Fibroblast of lung (primary cell): ENCODE measurements at regions not wholly inside any gene's neighbourhood (a gene's known extent, or its start where the extent isn't known, plus 50 kb on each side); places are given as distances from the start of the nearest gene placed in this dataset.

Source experiments
- EZH2 ChIP-seq: IDR thresholded peaks from 2 replicates; pipeline ENCODE4 v1.5.1; 2012; ENCODE audit warnings: low read length, control low read depth, mild to moderate bottlenecking; ENCODE audit errors: missing control alignments
- TF ChIP-seq, protein P1 (sequence below), 2 donors: IDR thresholded peaks in 1 of 2; conservative IDR thresholded peaks in 1 of 2; 1 replicate in 1 of 2; 2 replicates in 1 of 2; pipeline ENCODE4 v1.5.1; 2011 to 2012; ENCODE audit warnings: low read length in 2 of 2, control low read depth in 1 of 2, inconsistent platforms in 1 of 2, low read depth in 1 of 2, mild to moderate bottlenecking in 1 of 2

DNA sequence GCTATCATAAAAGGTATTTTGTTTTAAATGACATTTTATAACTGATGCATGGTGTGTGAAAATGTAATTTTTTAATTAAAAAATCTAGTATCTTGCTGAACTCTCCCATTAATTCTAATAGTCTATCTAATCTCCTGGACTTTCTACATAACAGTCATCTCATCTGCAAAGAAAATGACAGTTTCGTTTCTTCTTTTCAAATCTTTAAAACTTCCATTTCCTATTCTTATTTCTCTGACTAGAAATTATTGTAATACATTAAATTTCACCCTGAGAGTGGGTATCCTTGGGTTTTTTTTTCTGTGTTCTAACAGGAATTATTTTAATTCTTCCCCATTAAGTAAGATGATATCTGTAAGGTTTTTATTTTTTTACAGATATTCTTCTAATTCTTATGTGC is 120.1 kb downstream of the KCNF1 start:
- TF ChIP-seq, protein P1, sequence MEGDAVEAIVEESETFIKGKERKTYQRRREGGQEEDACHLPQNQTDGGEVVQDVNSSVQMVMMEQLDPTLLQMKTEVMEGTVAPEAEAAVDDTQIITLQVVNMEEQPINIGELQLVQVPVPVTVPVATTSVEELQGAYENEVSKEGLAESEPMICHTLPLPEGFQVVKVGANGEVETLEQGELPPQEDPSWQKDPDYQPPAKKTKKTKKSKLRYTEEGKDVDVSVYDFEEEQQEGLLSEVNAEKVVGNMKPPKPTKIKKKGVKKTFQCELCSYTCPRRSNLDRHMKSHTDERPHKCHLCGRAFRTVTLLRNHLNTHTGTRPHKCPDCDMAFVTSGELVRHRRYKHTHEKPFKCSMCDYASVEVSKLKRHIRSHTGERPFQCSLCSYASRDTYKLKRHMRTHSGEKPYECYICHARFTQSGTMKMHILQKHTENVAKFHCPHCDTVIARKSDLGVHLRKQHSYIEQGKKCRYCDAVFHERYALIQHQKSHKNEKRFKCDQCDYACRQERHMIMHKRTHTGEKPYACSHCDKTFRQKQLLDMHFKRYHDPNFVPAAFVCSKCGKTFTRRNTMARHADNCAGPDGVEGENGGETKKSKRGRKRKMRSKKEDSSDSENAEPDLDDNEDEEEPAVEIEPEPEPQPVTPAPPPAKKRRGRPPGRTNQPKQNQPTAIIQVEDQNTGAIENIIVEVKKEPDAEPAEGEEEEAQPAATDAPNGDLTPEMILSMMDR (conservative IDR thresholded peaks at IDR 0.05 in 1 of 2, IDR thresholded peaks at IDR 0.05 in 1 of 2; ENCODE audit: low read depth in 1 of 2, low read length in 2 of 2): no peak
- no peak for TF ChIP-seq EZH2
